GM12878 (cell line): ENCODE measurements at regions not wholly inside any gene's neighbourhood (a gene's known extent, or its start where the extent isn't known, plus 50 kb on each side); places are given as distances from the start of the nearest gene placed in this dataset.

ENCODE experiments used
- ATAC-seq: fragments of 200-7000 bp; cut with Tn5 transposase; 3 replicates; pipeline ENCODE4 v1.9.1; 2020; ENCODE audit warnings: mild to moderate bottlenecking, moderate library complexity
- BruUV-seq: library from RNA; stranded (reverse); fragments of 400-500 nt; replicated peaks from 2 replicates; lab custom pipeline; 2021; lab: Mats Ljungman, UMichigan
- CTCF ChIA-PET: fragments of 300-600 bp; sonication (Branson Sonifier 250); formaldehyde crosslinking; extraction: SDS; loops from one replicate; lab custom pipeline; 2021; ENCODE audit warnings: inconsistent platforms; lab: Yijun Ruan, JAX
- POLR2A ChIA-PET: fragments of 350-600 bp; formaldehyde crosslinking; extraction: SDS; loops from one replicate; lab custom pipeline; 2021; ENCODE audit warnings: inconsistent platforms; lab: Charles Lee
- RAD21 ChIA-PET: fragments of 300-600 bp; sonication (Branson Sonifier 250); formaldehyde crosslinking; loops from one replicate; lab custom pipeline; 2023; ENCODE audit warnings: antibody characterized with exemption; ENCODE audit not compliant: unreplicated experiment; lab: Charles Lee
- SMC1A ChIA-PET: fragments of 300-600 bp; sonication (Branson Sonifier 250); formaldehyde crosslinking; loops from one replicate; lab custom pipeline; 2023; ENCODE audit not compliant: unreplicated experiment, uncharacterized antibody; lab: Charles Lee
- DNase-seq: peaks from one replicate; pipeline ENCODE4 v3.0.0-alpha.2; 2011; ENCODE audit warnings: low read depth, low spot score
- FAIRE-seq: peaks from 3 replicates; lab custom pipeline; 2011; peaks lifted over from hg19 to GRCh38; lab: Jason Lieb, UNC
- H2AFZ ChIP-seq: 2 replicates; pipeline ENCODE4 v1.6.0; 2011; ENCODE audit warnings: low read depth, low read length, control low read depth; ENCODE audit not compliant: control insufficient read depth
- H3K27ac ChIP-seq: 2 replicates; pipeline ENCODE4 v1.5.1; 2011; ENCODE audit warnings: control low read depth; ENCODE audit not compliant: control insufficient read depth, insufficient read depth
- H3K27me3 ChIP-seq, 2 experiments: replicated peaks in 1 of 2; 2 replicates each; pipeline versions ENCODE4 v1.6.0 to v1.6.1; 2011; ENCODE audit warnings: low read length in 1 of 2; ENCODE audit not compliant: control insufficient read depth in 2 of 2, insufficient read depth in 2 of 2
- H3K36me3 ChIP-seq, 2 experiments: 2 replicates each; pipeline ENCODE4 v1.5.1; 2011; ENCODE audit warnings: low read length in 1 of 2; ENCODE audit not compliant: control insufficient read depth in 2 of 2, insufficient read depth in 2 of 2
- H3K4me1 ChIP-seq: 2 replicates; pipeline ENCODE4 v1.6.1; 2011; ENCODE audit warnings: mild to moderate bottlenecking, low read length, moderate library complexity, mixed read lengths; ENCODE audit not compliant: control insufficient read depth, insufficient read depth
- H3K4me2 ChIP-seq: 2 replicates; pipeline ENCODE4 v1.6.0; 2011; ENCODE audit warnings: control low read depth; ENCODE audit not compliant: control insufficient read depth, insufficient read depth
- H3K4me3 ChIP-seq: fragments of 200-600 bp; sonication (generic); 2 replicates; pipeline ENCODE4 v1.5.1; 2016
- H3K79me2 ChIP-seq: 2 replicates; pipeline ENCODE4 v1.6.0; 2011; ENCODE audit warnings: low read length; ENCODE audit not compliant: control insufficient read depth, insufficient read depth
- H3K9ac ChIP-seq: 2 replicates; pipeline ENCODE4 v1.8.0; 2011; ENCODE audit warnings: low read length, control low read depth, mixed read lengths; ENCODE audit not compliant: control insufficient read depth, insufficient read depth
- H3K9me3 ChIP-seq: replicated peaks from 3 replicates; pipeline ENCODE4 v1.5.1; 2011; ENCODE audit warnings: mild to moderate bottlenecking, low read length; ENCODE audit not compliant: control insufficient read depth, insufficient read depth
- H4K20me1 ChIP-seq: 2 replicates; pipeline ENCODE4 v1.6.0; 2011; ENCODE audit not compliant: control insufficient read depth, insufficient read depth
- BRCA1 ChIP-seq: IDR thresholded peaks from 2 replicates; pipeline ENCODE4 v1.6.1; 2011; ENCODE audit warnings: low read depth, low read length, improper control_type of control experiment
- NBN ChIP-seq: fragments of 450-650 bp; IDR thresholded peaks from 2 replicates; pipeline ENCODE4 v1.6.1; 2016
- PAX5 ChIP-seq: IDR thresholded peaks from 2 replicates; pipeline ENCODE4 v1.6.1; 2011; ENCODE audit warnings: low read depth, low read length, borderline replicate concordance
- SMAD5 ChIP-seq: IDR thresholded peaks from 2 replicates; pipeline ENCODE4 v1.6.1; 2016; ENCODE audit warnings: antibody characterized with exemption, low read depth
- SPI1 ChIP-seq: IDR thresholded peaks from 2 replicates; pipeline ENCODE4 v1.6.1; 2011; ENCODE audit warnings: low read depth, mild to moderate bottlenecking, low read length, moderate library complexity, borderline replicate concordance; ENCODE audit not compliant: insufficient read depth
- TCF12 ChIP-seq: IDR thresholded peaks from 2 replicates; pipeline ENCODE4 v1.6.1; 2011; ENCODE audit warnings: low read depth, mild to moderate bottlenecking, low read length
- WGBS: methylation state at CpG from one replicate; pipeline ENCODE4 v1.1.6; 2016; ENCODE audit warnings: low lambda C conversion rate; ENCODE audit not compliant: insufficient replicate concordance, insufficient coverage; ENCODE audit errors: missing lambda C conversion rate; 5-methylcytosine and 5-hydroxymethylcytosine counted together
- in situ Hi-C: fragments of 300-500 bp; cut with MboI; formaldehyde crosslinking; loops from 9 replicates; pipeline ENCODE4 v1.14.3; 2018; ENCODE audit warnings: mixed read lengths
- intact Hi-C: fragments of 100-400 bp; cut with micrococcal nuclease; formaldehyde crosslinking; loops from one replicate; pipeline ENCODE4 v1.14.2; 2022; ENCODE audit not compliant: unreplicated experiment
- TF ChIP-seq, protein P1 (sequence below): fragments of 450-650 bp; IDR thresholded peaks from 2 replicates; pipeline ENCODE4 v1.6.1; 2018; ENCODE audit warnings: mild to moderate bottlenecking, low read depth, moderate library complexity; ENCODE audit not compliant: partially characterized antibody

DNA sequence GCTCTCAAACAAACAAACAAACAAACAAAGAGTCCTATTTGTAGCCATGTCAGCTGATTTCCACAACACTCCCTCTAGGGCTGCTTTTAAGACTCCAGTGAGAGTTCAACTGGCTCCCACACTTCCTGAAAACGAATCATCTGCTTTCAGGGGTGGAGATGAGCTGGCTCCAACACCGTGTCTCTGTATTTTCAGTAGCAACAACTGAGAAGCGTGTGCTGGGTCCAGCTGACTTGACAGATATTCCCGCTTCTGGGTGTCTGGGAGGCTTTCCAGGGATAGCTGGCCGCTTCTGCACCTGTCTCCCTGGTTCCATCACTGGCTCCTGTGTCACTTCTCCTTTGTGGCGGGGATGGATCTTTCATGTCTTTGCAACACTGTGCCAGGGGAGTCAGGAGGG is 272.5 kb upstream of the SOX4 start:
- DNase-seq: no peak
- TF ChIP-seq SPI1: 0 out of 2 replicates have a peak, but pooled peaks have one; percentile 2
- no peak for TF ChIP-seq TCF12
- TF ChIP-seq, all 136 proteins: peak for 1
- H3K9ac ChIP-seq: no peak overlapping the region
- ChIA-PET SMC1A (no interaction called here), POLR2A (no interaction called here), CTCF (no interaction called here), RAD21 (no interaction called here)
- intact Hi-C loops: no loop called here
- no peaks in the 10 kb centered on the region; the same call in 2 of the 3 replicates for H3K9me3 ChIP-seq
- 39% methylated on average over 6 of the region's 6 CpGs for WGBS
- H3K36me3 ChIP-seq: no peaks in the 10 kb centered on the region
- no peak overlapping the region for H3K4me3 ChIP-seq
- FAIRE-seq (no peak), ATAC-seq (no peak)
- no peak overlapping the region for H3K27ac ChIP-seq
- H3K27me3 ChIP-seq: no peaks in the 10 kb centered on the region
- in situ Hi-C loops: no loop called here
- no peaks in the 10 kb centered on the region for H3K79me2 ChIP-seq
- no peak overlapping the region for H3K4me2 ChIP-seq
- no TSS peak for BruUV-seq
- no peaks in the 10 kb centered on the region for H4K20me1 ChIP-seq
- no peak overlapping the region for H2AFZ ChIP-seq
- H3K4me1 ChIP-seq: no peaks in the 10 kb centered on the region; the same call in 1 of the 2 replicates

DNA sequence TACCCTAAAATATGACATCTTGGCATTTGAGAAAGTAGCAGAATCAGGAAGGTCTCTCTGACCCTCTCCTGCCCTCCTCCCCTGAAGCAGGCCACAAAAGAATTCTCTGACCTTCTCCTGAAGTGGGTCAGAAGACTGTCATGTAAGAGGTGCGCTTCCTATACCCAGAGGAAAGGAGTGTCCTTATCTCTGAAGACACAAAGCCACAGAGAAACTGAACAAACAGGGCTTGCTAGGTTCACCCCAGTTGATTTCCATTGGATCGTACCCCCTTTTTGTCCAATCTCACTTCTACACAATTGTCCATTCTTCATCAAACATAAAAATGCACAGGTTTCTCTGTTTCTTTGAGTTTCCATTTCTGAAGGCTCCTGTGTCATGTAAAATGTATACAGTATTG is 272.0 kb upstream of the SOX4 start:
- ATAC-seq (no peak), FAIRE-seq (no peak), DNase-seq (no peak)
- Histone ChIP-seq H2AFZ (no peak overlapping the region), H3K4me2 (no peak overlapping the region), H3K27ac (no peak overlapping the region), H3K4me1 (no peaks in the 10 kb centered on the region; the same call in 1 of the 2 replicates), H3K27me3 (no peaks in the 10 kb centered on the region), H3K9me3 (no peaks in the 10 kb centered on the region; the same call in 2 of the 3 replicates), H4K20me1 (no peaks in the 10 kb centered on the region), H3K79me2 (no peaks in the 10 kb centered on the region), H3K9ac (no peak overlapping the region), H3K4me3 (no peak overlapping the region), H3K36me3 (no peaks in the 10 kb centered on the region)
- intact Hi-C loops: no loop called here
- no TSS peak for BruUV-seq
- WGBS: 54% methylated on average over 2 of the region's 2 CpGs
- TF ChIP-seq BRCA1: no peak
- TF ChIP-seq, protein P1, sequence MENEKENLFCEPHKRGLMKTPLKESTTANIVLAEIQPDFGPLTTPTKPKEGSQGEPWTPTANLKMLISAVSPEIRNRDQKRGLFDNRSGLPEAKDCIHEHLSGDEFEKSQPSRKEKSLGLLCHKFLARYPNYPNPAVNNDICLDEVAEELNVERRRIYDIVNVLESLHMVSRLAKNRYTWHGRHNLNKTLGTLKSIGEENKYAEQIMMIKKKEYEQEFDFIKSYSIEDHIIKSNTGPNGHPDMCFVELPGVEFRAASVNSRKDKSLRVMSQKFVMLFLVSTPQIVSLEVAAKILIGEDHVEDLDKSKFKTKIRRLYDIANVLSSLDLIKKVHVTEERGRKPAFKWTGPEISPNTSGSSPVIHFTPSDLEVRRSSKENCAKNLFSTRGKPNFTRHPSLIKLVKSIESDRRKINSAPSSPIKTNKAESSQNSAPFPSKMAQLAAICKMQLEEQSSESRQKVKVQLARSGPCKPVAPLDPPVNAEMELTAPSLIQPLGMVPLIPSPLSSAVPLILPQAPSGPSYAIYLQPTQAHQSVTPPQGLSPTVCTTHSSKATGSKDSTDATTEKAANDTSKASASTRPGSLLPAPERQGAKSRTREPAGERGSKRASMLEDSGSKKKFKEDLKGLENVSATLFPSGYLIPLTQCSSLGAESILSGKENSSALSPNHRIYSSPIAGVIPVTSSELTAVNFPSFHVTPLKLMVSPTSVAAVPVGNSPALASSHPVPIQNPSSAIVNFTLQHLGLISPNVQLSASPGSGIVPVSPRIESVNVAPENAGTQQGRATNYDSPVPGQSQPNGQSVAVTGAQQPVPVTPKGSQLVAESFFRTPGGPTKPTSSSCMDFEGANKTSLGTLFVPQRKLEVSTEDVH: no peak
- no peak for TF ChIP-seq SMAD5
- no peak for TF ChIP-seq NBN
- no peak for TF ChIP-seq TCF12
- no peak for TF ChIP-seq SPI1
- TF ChIP-seq PAX5: no peak
- SMC1A ChIA-PET: no interaction called here
- RAD21 ChIA-PET: no interaction called here
- in situ Hi-C loops: no loop called here
- CTCF ChIA-PET: no interaction called here
- POLR2A ChIA-PET: no interaction called here
